ENCODE measurements at regions not wholly inside any gene's neighbourhood (a gene's known extent, or its start where the extent isn't known, plus 50 kb on each side); places are given as distances from the start of the nearest gene placed in this dataset.

GRCh38 chr13:104580931-104581330, 1514.7 kb upstream of the SLC10A2 start:
- H3K9ac ChIP-seq (ENCODE audit: extremely low read depth, low read length, poor library complexity, severe bottlenecking): no peak overlapping the region
- no peak for DNase-seq
- Mint-ChIP-seq H3K4me1 (peaks cover 3% of the 10 kb centered on the region), H3K27me3 (ENCODE audit: insufficient read depth) (peaks cover 64% of the 10 kb centered on the region), H3K36me3 (ENCODE audit: low read depth) (no peaks in the 10 kb centered on the region), H3K9me3 (no peaks in the 10 kb centered on the region), H3K27ac (no peak overlapping the region), H3K4me3 (no peak overlapping the region)
- H3K27ac ChIP-seq (ENCODE audit: low read depth, low read length): no peak overlapping the region
- peaks cover 5% of the 10 kb centered on the region for H3K9me3 ChIP-seq (ENCODE audit: control insufficient read depth, low read length)
- no peaks in the 10 kb centered on the region for H3K36me3 ChIP-seq (ENCODE audit: control insufficient read depth, insufficient read depth, low read length)
- H3K4me1 ChIP-seq (ENCODE audit: control insufficient read depth, insufficient read depth, low read length): no peaks in the 10 kb centered on the region
- WGBS, 2 experiments (ENCODE audit: insufficient coverage in 1 of 2, insufficient read length in 1 of 2): 88 to 89% methylated on average over 1 to 2 of the region's 2 CpGs
- H3K4me3 ChIP-seq (ENCODE audit: low read length): no peak overlapping the region
- TF ChIP-seq, protein P1, sequence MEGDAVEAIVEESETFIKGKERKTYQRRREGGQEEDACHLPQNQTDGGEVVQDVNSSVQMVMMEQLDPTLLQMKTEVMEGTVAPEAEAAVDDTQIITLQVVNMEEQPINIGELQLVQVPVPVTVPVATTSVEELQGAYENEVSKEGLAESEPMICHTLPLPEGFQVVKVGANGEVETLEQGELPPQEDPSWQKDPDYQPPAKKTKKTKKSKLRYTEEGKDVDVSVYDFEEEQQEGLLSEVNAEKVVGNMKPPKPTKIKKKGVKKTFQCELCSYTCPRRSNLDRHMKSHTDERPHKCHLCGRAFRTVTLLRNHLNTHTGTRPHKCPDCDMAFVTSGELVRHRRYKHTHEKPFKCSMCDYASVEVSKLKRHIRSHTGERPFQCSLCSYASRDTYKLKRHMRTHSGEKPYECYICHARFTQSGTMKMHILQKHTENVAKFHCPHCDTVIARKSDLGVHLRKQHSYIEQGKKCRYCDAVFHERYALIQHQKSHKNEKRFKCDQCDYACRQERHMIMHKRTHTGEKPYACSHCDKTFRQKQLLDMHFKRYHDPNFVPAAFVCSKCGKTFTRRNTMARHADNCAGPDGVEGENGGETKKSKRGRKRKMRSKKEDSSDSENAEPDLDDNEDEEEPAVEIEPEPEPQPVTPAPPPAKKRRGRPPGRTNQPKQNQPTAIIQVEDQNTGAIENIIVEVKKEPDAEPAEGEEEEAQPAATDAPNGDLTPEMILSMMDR (conservative IDR thresholded peaks at IDR 0.05): no peak
- peaks cover 82% of the 10 kb centered on the region for H3K27me3 ChIP-seq (ENCODE audit: control insufficient read depth, insufficient read depth, low read length, poor library complexity, severe bottlenecking)

- Histone ChIP-seq H3K9ac (ENCODE audit: extremely low read depth, low read length, poor library complexity, severe bottlenecking) (no peak overlapping the region), H3K9me3 (ENCODE audit: control insufficient read depth, low read length) (peaks cover 5% of the 10 kb centered on the region), H3K4me1 (ENCODE audit: control insufficient read depth, insufficient read depth, low read length) (no peaks in the 10 kb centered on the region), H3K36me3 (ENCODE audit: control insufficient read depth, insufficient read depth, low read length) (no peaks in the 10 kb centered on the region), H3K27me3 (ENCODE audit: control insufficient read depth, insufficient read depth, low read length, poor library complexity, severe bottlenecking) (peaks cover 50% of the 10 kb centered on the region), H3K27ac (ENCODE audit: low read depth, low read length) (no peak overlapping the region), H3K4me3 (ENCODE audit: low read length) (no peak overlapping the region)
- no peak overlapping the region for H3K27ac Mint-ChIP-seq
- no peaks in the 10 kb centered on the region for H3K9me3 Mint-ChIP-seq
- TF ChIP-seq, protein P1 (conservative IDR thresholded peaks at IDR 0.05): no peak
- H3K36me3 Mint-ChIP-seq (ENCODE audit: low read depth): no peaks in the 10 kb centered on the region
- DNase-seq: no peak
- WGBS, 2 experiments (ENCODE audit: insufficient coverage in 1 of 2, insufficient read length in 1 of 2): 90 to 100% methylated on average over 2 to 3 of the region's 4 CpGs
- H3K27me3 Mint-ChIP-seq (ENCODE audit: insufficient read depth): peaks cover 46% of the 10 kb centered on the region
- no peak overlapping the region for H3K4me3 Mint-ChIP-seq
- peaks cover 3% of the 10 kb centered on the region for H3K4me1 Mint-ChIP-seq
Observed at GRCh38 chr13:104577071-104577815, 1511.0 kb upstream of the SLC10A2 start.

- no peak for DNase-seq
- Mint-ChIP-seq H3K27ac (no peak overlapping the region), H3K9me3 (no peaks in the 10 kb centered on the region), H3K4me1 (peaks cover 4% of the 10 kb centered on the region), H3K4me3 (no peak overlapping the region), H3K27me3 (ENCODE audit: insufficient read depth) (peaks cover 4% of the 10 kb centered on the region), H3K36me3 (ENCODE audit: low read depth) (no peaks in the 10 kb centered on the region)
- H3K4me1 ChIP-seq (ENCODE audit: control insufficient read depth, insufficient read depth, low read length): peaks cover 2% of the 10 kb centered on the region
- TF ChIP-seq, protein P1 (conservative IDR thresholded peaks at IDR 0.05): no peak
- no peak overlapping the region for H3K27ac ChIP-seq (ENCODE audit: low read depth, low read length)
- H3K27me3 ChIP-seq (ENCODE audit: control insufficient read depth, insufficient read depth, low read length, poor library complexity, severe bottlenecking): peaks cover 8% of the 10 kb centered on the region
- H3K9me3 ChIP-seq (ENCODE audit: control insufficient read depth, low read length): no peaks in the 10 kb centered on the region
- H3K9ac ChIP-seq (ENCODE audit: extremely low read depth, low read length, poor library complexity, severe bottlenecking): no peak overlapping the region
- H3K4me3 ChIP-seq (ENCODE audit: low read length): no peak overlapping the region
- 88% methylated on average over 2 of the region's 2 CpGs; no CpG with 5 or more reads in 1 of the 2 experiments for WGBS, 2 experiments (ENCODE audit: insufficient coverage in 1 of 2, insufficient read length in 1 of 2)
- H3K36me3 ChIP-seq (ENCODE audit: control insufficient read depth, insufficient read depth, low read length): no peaks in the 10 kb centered on the region
Observed at GRCh38 chr13:104571893-104572229, 1505.6 kb upstream of the SLC10A2 start.

Measured in endodermal cell (in vitro differentiated cells).